NCI-H1092 treated with DMSO at 0.1 percent for 48 hours (cell line): ENCODE measurements at regions not wholly inside any gene's neighbourhood (a gene's known extent, or its start where the extent isn't known, plus 50 kb on each side); places are given as distances from the start of the nearest gene placed in this dataset.
"Not testable (repeated sequence)": the region's sequence is repeated elsewhere in the genome, so short reads cannot be mapped to it uniquely, and the experiment has no call there.

Experiments used
- DNase-seq: peaks from one replicate; lab custom pipeline; 2025; lab: John Stamatoyannopoulos, UW

DNA sequence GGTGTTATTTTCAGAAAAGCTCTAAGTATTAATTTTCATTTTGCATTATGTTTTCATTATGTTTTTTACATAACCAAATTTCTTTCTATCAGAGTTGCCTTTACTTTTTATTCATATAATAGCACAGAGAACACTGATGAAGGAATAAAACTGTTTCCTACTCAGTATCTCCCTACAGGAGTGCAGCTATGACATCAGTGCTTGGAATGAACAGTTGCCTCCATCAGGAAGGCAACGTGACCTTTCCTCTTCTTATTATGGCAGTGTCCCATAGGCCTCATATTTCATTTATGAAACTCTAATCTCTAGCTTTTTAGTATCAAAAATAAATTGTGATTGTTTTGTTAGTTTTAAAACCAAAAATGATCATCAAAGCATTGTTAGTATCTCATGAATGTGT is 712.8 kb downstream of the CD109 start:
- DNase-seq, result no peak

DNA sequence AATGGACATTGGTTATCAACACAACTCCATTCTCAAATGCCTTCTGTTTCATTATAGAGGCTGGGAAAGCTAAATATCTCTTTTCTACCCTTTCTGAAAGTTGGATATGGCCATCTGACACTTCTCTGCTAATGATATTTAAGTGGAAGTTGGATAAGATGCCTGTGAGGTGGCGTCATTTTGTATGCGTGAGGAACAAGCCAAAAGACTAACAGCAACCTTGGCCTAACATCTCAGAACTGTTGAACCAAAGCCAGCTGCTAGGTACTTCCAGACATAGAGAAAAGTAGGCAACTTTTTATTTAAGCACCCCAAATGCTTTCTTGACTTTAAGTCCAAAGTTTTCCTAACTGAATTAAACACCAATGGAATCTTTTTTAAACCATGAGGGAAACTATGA is 708.4 kb downstream of the CD109 start:
- DNase-seq, result no peak

DNA sequence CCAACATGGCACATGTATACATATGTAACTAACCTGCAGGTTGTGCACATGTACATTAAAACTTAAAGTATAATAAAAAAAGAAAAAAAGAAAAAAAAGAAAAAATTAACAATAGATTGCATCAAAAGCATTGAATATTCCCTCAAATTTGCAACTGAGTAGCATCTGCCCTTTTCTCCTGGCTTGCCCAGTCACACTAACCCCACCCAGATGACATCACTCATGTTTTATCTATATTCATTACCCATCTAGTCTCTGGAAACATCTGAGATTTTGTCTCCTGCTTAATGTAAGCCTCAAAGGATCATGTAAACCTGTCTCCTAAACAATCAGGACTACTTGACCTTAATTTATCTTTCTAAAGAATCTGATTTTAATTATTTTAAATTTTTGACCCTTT is 706.8 kb downstream of the CD109 start:
- no peak for DNase-seq

DNA sequence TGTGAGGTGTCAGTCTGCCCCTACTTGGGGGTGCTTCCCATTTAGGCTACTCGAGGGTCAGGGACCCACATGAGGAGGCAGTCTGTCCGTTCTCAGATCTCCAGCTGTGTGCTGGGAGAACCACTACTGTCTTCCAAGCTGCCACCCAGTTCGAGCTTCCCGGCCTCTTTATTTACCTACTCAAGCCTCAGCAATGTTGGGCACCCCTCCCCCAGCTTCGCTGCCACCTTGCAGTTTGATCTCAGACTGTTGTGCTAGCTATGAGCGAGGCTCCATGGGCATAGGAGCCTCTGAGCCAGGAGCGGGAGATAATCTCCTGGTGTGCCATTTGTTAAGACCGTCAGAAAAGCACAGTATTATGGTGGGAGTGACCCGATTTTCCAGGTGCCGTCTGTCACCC is 682.4 kb downstream of the CD109 start:
- DNase-seq, result not testable (repeated sequence)

DNA sequence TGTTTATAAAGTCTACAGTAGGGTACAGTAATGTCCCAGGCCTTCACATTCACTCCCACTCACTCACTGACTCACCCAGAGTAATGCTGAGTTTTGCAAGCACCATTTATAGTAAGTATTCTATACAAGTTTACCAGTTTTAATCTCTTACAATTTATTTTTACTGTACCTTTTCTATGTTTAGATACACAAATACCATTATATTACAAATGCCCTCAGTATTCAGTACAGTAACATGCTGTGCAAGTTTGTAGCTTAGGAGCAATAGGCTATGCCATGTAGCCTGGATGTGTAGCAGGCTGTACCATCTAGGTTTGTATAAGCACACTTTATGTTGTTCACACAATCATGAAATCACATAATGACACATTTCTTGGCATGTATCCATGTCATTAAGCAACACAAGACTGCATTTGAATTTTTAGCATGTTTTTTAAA is 673.6 kb downstream of the CD109 start:
- no peak for DNase-seq

DNA sequence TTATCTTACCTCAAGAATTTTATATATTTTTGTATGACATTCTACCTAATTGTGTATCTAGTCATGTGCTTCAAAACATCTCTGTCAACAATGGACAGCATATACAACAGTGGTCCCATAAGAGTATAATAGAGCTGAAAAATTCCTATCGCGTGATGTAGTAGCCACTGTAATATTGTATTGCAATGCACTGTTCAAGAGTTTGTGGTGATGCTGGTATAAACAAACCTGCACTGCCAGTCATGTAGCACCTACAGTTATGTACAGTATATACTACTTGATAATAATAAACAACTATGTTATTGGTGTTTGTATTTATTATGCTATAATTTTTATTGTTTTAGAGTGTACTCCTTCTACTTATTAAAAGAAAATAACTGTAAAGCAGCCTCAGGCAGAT is 672.7 kb downstream of the CD109 start:
- DNase-seq, result no peak

DNA sequence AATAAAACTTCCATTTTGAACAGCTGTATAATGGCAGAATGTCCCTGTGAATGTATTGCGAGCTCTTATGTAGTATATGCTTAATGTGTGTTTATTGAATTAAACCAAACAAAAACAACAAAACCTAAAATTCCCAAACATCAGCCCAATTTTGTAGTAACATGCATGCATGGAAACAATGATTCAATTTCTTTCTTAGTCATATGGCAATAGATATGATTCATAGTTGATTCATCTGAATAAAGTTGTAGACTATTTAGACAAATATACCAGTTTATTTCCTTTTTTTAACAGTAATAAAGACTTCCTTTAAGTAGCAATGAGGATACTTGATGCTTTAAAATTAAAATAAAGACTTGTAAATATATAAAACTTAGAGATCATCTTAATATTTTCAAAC is 670.6 kb downstream of the CD109 start:
- no peak for DNase-seq

DNA sequence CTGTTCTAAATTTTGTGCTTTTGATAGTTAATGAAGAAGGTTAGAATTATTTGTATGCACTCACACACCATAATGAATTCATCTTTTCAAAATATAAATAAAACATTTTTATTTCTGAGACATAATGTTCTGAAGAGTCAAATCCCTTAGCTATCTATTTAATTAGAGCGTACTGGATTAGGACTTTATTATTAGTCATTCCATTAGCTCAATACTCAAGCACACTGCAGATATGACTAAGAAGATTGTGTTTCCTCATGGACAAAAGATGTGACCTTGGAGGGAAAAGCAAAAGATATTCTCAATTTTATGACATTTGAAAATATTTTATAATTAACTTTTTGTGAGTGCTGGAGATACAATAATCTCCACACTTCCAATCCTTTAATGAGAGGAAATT is 666.4 kb downstream of the CD109 start:
- DNase-seq, result no peak

DNA sequence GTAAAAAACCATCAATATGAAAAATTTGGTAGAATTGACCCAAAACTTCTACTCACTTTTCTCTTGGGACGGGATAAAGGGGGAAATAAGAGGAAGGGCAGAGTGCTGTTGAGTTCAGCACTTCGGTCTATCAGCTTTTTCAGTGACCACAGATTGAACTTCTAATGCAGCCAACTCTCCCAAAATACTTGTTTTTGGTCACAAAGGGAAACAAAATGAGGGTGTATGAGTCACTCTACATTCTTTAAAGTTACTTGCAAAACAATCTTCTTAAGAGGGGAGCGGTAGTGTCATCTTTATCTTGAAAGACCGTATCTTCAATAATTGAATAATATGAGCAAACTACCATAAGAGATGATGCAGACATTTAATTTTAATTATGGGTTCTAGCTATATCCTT is 661.3 kb downstream of the CD109 start:
- DNase-seq, result no peak

DNA sequence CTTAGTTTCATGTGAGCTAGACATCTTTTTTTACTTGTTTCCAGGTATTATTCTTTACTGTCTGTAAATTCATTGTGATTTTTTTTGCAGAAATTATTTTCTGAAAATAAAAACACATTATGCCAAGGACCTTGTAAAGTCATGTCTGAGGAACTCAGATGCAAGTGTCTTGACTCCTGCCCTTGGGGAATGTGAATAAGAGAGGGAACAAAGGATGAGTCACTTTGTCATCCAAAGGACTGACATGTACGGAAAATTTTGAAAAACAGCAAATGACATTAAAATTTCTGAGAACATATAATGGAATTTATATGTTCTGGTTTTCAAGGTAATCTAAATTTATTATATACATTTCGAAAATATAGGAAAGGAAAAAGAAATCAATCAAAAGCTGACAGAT is 660.4 kb downstream of the CD109 start:
- DNase-seq, result no peak

DNA sequence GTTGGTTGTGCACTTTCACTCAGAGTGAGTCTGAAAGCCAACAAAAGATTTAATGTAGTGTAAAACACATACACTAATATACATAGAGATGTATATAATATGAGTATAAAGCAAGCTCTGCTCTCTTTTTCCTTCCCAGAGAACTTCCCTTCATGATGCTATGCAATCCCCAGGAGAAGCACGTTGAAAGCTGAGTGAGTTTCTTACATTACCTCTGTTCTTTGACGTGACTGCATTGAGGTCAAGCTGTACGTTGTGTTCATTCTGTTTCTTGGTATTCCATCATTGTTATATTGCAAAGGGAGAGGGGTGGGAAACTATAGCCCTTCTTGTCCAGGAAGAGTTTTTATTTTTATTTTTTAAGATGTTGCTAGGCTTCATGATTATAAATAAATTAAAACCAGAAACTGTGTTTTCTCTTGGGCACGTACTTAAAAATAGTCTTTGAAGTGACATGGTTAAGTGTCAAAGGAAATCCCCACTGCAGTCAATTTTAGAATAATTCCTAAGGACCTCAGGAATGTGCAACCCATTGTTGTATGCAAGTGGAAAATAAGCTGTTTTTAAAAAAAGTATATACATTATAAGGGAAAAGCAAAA is 651.0 kb downstream of the CD109 start:
- no peak for DNase-seq

DNA sequence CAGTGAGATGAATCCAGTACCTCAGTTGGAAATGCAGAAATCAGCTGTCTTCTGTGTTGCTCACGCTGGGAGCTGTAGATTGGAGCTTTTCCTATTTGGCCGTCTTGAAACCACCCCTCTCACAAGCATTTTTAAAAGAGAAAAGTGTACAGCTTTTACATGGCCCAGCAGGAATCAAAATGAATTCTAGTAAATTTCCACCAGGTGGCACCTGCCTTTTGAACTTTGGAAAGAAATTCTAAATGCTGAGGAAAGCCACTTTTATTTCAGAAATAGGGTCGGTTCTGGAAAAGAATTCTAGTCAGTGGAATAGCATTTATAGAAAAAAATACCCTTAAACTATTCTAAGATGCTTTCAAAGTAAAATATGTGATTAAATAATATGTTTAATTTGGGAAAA is 647.8 kb downstream of the CD109 start:
- DNase-seq, result no peak

DNA sequence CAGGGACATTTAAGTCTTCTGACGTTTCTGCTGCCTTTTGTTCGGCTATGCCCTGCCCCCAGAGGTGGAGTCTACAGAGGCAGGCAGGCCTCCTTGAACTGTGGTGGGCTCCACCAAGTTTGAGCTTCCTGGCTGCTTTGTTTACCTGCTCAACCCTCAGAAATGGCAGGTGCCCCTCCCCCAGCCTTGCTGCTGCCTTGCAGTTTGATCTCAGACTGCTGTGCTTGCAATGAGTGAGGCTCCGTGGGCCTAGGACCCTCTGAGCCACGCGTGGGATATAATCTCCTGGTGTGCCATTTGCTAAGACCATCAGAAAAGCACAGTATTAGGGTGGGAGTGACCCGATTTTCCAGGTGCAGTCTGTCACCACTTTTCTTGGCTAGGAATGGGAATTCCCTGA is 647.3 kb downstream of the CD109 start:
- not testable (repeated sequence) for DNase-seq

DNA sequence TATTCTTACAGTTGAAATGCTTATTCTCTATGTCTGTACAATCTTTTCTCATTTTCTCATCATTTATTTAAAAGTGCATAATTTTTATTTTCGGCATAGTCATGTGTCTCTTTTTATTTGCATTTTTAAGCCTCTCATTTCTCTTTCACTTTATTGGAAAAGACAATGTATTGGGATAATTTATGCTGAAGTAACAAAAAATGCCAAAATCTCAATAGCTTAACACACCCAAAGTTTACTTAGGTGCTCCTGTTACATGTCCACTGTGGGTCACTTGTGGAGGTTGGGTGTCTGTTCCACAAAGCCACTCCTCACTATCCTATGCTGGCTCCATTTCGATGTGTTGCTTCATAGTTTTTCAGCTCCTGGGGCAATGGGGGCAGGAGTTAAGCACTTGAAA is 638.7 kb downstream of the CD109 start:
- no peak for DNase-seq

DNA sequence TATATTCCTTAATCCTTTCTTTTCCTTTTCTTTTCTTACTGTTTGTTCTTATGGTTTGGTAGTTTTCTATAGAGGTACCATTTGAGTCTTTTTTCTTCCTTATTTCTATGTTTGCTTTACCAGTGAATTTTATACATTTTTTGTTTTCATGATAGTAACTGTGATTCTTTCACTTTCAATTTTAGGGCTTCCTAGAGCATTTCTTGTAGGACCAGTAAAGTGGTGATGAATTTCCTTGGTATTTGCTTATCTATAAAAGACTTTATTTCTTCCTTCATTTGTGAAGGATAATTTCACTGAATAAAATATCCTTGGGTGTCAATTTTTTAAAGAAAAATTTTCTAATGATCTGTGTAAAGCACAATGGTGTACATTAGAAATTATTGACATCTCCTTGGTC is 637.4 kb downstream of the CD109 start:
- DNase-seq, result no peak

DNA sequence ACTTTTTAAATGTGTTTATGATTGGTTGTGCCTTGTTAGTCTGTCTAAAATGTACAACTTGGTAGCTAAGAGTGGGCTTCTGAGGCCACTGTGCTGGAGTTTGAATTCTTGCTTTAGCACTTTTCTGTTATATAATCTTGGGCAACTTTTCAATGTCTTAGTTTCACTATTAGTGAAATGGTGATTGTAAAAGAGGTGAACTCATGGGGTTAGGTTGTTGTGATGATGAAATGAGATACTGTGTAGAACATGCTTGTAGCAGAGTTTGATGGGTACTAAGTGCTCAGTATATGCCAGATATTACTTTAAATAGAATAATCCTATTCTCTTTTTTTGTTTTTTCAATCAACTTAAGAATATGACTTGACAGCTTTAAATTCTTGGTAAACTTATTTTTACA is 624.7 kb downstream of the CD109 start:
- no peak for DNase-seq

DNA sequence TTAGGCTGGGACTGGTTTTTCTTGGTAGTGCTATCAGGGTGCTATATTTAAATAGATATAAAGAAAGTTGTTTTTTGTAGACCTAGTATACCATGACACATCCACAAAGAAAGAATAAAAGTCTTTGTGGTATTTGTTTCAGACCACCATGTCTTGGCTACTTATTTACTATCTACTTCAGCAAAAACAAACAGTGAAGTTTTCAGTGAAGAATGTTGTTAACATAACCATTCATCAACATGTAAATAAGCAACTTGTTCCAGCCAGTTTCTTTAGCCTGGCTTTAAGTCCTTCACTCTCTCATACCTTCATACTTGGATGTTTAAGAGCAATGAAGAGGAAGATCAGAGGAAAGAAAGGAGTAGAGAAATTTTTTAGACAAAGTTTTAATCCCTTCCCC is 624.1 kb downstream of the CD109 start:
- no peak for DNase-seq

DNA sequence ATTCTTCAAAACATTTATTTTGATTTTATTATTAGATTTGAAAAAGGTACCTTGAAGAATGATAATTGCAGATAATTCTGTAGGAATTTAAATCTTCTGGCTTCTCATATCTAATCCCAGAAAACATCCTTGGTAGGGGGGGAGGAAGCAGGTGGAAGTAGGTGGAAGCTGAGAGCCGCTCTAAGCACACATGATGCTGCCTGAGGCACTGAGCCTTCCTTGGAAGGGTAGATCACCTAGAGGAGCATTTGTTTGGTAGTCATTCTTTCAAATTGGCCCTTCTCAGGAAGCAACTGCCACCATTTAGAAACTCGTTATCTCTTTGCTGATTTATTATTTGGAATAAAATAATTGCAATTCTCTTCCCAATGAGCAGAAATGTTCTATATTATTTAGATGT is 623.3 kb downstream of the CD109 start:
- DNase-seq, result no peak

DNA sequence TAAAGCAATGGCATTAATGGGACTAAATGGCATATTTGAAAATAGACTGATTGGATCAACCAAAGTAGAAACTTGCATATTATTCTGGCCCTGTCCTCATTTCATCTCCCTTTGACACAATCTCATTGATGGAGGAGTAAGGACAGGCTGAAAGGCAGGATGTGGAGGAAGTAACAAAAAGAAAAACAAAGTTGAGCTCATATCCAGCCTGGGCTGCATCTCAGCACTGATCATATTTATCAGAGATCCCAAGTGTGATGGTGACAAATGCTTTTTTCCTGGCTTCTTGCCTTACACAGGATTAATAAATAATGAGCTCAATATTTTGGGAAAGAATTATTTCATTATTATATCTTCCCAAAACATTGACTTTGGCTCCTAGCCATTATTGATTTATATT is 622.7 kb downstream of the CD109 start:
- no peak for DNase-seq

DNA sequence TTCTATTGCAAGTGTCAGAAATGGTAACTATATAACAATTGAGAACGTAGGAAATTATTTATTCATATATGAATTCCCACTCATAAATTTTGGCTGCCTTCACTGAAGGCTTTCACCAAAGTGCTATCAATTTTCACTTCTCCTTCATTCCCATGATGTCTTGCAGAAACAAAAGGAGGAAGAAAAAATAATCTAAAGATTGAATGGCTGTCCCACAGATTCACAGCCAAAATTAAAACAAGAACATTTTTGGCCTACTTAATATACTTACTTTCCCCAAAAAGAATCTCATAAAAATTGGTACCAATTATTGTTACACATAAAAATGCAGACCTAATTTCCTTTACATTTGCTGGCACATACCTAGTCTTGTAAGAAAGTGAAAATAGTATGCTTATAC is 616.1 kb downstream of the CD109 start:
- DNase-seq, result no peak

DNA sequence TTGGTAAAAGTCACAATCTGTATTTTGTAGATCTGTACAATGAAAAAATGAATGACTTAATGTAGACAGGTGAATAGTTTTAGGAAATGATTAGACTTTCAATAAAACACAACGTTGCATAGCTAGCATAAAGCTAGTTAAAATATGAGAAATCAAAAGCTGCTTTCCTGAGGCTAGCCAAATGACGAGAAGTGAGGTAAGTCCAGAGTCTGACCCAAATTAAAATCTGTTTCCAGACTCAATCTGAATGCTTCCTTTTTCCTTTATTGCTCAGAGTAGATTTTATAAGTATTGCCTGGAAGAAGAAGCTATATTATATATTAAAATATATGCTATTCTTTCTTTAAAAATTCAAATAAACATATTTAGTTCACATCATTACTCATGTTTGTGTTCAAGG is 615.4 kb downstream of the CD109 start:
- no peak for DNase-seq

DNA sequence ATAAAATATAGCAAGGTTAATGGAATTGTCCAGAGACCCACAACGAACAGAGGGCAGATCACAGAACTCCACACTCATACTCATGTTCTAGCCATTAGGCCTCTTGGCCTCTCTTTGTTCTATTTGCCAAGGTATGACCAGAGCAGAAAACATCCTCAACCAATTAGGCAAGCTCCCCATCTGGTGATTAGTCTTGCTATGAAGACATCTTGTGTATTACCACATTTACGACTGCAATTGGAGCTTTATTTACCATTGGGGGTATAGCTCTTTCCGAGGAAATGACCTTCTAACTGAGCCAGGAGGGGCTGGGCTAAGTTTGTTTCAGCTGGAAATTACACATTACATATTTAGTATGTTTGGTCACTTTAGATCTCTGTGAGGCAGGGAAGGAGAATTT is 593.9 kb downstream of the CD109 start:
- DNase-seq, result no peak

DNA sequence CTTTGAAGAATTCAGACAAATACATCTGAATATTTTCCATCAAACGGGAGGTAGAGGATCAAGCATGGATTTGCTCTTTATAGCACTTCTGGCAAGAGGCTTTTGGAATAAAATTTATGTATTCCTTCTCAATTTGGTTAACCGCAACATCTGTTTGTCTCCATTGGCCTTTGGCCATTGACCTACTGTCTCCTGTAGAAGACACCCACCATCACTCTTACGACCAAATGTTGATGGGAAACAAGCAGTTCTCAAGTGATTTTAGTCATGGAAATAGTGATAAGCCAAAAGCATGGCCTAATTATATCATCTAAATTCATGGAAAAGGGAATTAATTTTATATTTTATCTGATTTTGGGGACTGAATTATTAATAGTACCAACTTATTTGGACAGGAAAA is 591.9 kb downstream of the CD109 start:
- DNase-seq, result no peak

DNA sequence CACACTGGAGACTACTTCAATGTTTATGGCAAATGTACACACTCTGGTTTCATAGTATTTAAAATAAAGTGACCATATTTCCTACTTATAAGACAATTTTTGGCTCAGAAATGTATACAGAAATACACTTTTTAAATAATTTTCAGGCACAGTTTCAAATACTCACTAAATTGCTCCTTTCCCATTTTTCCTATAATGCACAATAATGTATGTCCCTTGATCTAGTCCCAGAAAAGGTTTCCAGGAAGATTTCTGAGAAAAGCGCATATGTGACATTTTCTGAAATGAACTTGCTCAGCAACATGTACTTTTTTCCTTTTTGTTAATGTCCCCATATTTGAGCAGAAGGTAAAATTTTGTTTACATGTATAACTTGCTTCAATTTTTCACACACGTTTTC is 591.4 kb downstream of the CD109 start:
- DNase-seq, result no peak

DNA sequence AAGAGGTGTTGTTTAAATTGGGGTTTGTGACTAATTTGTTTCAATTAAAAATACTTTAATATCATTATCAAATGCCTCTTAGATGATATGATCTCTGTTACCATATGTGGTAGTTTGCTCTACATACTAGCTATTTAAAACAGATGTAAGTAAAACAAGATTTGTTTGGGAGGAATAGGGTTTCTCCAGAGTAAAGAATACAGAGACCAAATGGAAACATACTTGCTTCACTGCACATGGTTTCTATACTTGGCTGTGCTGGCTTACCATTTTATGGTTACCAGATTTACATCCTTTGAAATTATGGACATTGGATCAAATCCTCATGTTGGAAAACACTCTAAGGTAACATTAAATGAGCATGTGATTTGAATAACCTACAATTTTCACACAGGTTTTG is 588.3 kb downstream of the CD109 start:
- no peak for DNase-seq
